Ovary (tissue), 7 donors: ENCODE measurements at regions not wholly inside any gene's neighbourhood (a gene's known extent, or its start where the extent isn't known, plus 50 kb on each side); places are given as distances from the start of the nearest gene placed in this dataset.

ENCODE experiments used
- DNase-seq, 5 donors: peaks; one replicate each; pipeline ENCODE4 v3.0.0-alpha.2; 2019 to 2020
- H3K27ac ChIP-seq, 2 donors: fragments of 200-600 bp; one replicate each; pipeline versions ENCODE4 v1.5.1 to v1.8.0; 2019 to 2022
- H3K27me3 ChIP-seq: fragments of 200-600 bp; one replicate; pipeline ENCODE4 v1.8.0; 2022
- H3K36me3 ChIP-seq: fragments of 200-600 bp; sonication (generic); one replicate; pipeline ENCODE4 v1.5.1; 2019
- H3K4me1 ChIP-seq: one replicate; pipeline ENCODE4 v1.8.1; 2013; ENCODE audit warnings: mild to moderate bottlenecking, moderate library complexity; ENCODE audit not compliant: insufficient read depth
- H3K4me3 ChIP-seq: fragments of 200-600 bp; sonication (generic); one replicate; pipeline ENCODE4 v1.5.1; 2017
- H3K9me3 ChIP-seq, 2 donors: fragments of 200-600 bp in 1 of 2; sonication (generic) in 1 of 2; one replicate each; pipeline versions ENCODE4 v1.5.1 to v1.8.1; 2013 to 2019; ENCODE audit warnings: mild to moderate bottlenecking in 1 of 2, moderate library complexity in 1 of 2
- EP300 ChIP-seq: sonication (generic); formaldehyde crosslinking; IDR thresholded peaks from one replicate; pipeline ENCODE4 v1.6.1; 2017; ENCODE audit warnings: antibody characterized with exemption
- POLR2A ChIP-seq: fragments of 450-650 bp; IDR thresholded peaks from one replicate; pipeline ENCODE4 v1.6.1; 2017; ENCODE audit warnings: antibody characterized with exemption, mild to moderate bottlenecking, moderate library complexity
- WGBS, 3 donors: extraction: QIAGEN DNeasy Blood & Tissue Kit in 1 of 3; methylation state at CpG; one replicate each; pipeline versions ENCODE4 v1.1.5 to v1.1.7; 2013 to 2017; 5-methylcytosine and 5-hydroxymethylcytosine counted together
- intact Hi-C, 4 donors: fragments of 100-400 bp; cut with DNase I; formaldehyde crosslinking; loops; one replicate each; pipeline versions ENCODE4 v1.11.0 to v1.15.1; 2022 to 2023
- TF ChIP-seq, protein P1 (sequence below), 3 donors: fragments of 450-650 bp in 2 of 3; fragments of 200-600 bp in 1 of 3; IDR thresholded peaks; one replicate each; pipeline versions ENCODE4 v1.5.1 to v1.8.0; 2016 to 2022; ENCODE audit warnings: antibody characterized with exemption in 3 of 3, mild to moderate bottlenecking in 1 of 3
- donor health status: DM: no; HTN: no; CAD: no; lungs with moderate emphysema.
- donor health status: DM: no; HTN: no; CAD: no.
- donor health status: Bipolar disorder and iron deficiency.
- donor health status: DM: no; HTN: no; CAD: no.
- donor health status: DM: yes; HTN: yes; CAD: no.

GRCh38 chr14:101253948-101254347 is 307.3 kb upstream of the DIO3 start:
- 92 to 96% (median 95%) methylated on average over 5 of the region's 5 CpGs for WGBS, 3 donors
- Histone ChIP-seq H3K27ac (no peak overlapping the region), H3K4me1 (peaks cover 1% of the 10 kb centered on the region), H3K4me3 (no peak overlapping the region), H3K9me3 (no peaks in the 10 kb centered on the region), H3K36me3 (no peaks in the 10 kb centered on the region), H3K27me3 (no peaks in the 10 kb centered on the region)
- intact Hi-C loops = no loop called here
- DNase-seq = no peak
- TF ChIP-seq, protein P1, sequence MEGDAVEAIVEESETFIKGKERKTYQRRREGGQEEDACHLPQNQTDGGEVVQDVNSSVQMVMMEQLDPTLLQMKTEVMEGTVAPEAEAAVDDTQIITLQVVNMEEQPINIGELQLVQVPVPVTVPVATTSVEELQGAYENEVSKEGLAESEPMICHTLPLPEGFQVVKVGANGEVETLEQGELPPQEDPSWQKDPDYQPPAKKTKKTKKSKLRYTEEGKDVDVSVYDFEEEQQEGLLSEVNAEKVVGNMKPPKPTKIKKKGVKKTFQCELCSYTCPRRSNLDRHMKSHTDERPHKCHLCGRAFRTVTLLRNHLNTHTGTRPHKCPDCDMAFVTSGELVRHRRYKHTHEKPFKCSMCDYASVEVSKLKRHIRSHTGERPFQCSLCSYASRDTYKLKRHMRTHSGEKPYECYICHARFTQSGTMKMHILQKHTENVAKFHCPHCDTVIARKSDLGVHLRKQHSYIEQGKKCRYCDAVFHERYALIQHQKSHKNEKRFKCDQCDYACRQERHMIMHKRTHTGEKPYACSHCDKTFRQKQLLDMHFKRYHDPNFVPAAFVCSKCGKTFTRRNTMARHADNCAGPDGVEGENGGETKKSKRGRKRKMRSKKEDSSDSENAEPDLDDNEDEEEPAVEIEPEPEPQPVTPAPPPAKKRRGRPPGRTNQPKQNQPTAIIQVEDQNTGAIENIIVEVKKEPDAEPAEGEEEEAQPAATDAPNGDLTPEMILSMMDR (IDR thresholded peaks at IDR 0.05) = no peak
- no peak for TF ChIP-seq EP300
- no peak for TF ChIP-seq POLR2A

GRCh38 chr14:101254805-101255764 is 306.2 kb upstream of the DIO3 start:
- intact Hi-C loops = no loop called here
- Histone ChIP-seq H3K4me1 (peaks cover 1% of the 10 kb centered on the region), H3K27ac (no peak overlapping the region), H3K9me3 (no peaks in the 10 kb centered on the region), H3K27me3 (no peaks in the 10 kb centered on the region), H3K4me3 (no peak overlapping the region), H3K36me3 (no peaks in the 10 kb centered on the region)
- TF ChIP-seq, protein P1 (IDR thresholded peaks at IDR 0.05) = no peak
- TF ChIP-seq POLR2A = no peak
- no peak for TF ChIP-seq EP300
- peak in 3 of 5 donors; percentile 40 to 74 (median 47) for DNase-seq
- WGBS, 3 donors = 56 to 63% (median 61%) methylated on average over 17 of the region's 17 CpGs

DNA sequence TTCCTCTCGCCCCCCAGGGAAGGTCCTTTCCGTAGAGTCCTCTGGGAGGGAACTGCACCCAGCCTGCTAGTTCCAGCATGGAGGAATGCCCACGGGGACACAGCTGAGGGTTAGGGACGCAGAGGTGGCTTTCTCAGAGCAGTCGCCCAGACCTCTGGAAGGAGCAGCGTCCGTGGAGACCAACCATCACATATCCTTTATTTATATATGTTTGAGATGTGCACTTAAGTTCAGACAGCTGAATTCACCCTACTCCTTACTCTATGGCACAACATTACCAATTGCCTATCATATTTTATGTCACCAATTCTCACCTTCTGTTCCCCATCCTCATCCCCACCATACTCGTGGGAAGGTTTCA is 305.6 kb upstream of the DIO3 start:
- Histone ChIP-seq H3K27me3 (no peaks in the 10 kb centered on the region), H3K9me3 (no peaks in the 10 kb centered on the region), H3K36me3 (no peaks in the 10 kb centered on the region), H3K4me1 (peaks cover 1% of the 10 kb centered on the region), H3K27ac (no peak overlapping the region), H3K4me3 (no peak overlapping the region)
- TF ChIP-seq, protein P1 (IDR thresholded peaks at IDR 0.05) = no peak
- TF ChIP-seq POLR2A (no peak), EP300 (no peak)
- WGBS, 3 donors = 73 to 81% (median 75%) methylated on average over 8 of the region's 8 CpGs
- no peak for DNase-seq
- intact Hi-C loops = no loop called here

DNA sequence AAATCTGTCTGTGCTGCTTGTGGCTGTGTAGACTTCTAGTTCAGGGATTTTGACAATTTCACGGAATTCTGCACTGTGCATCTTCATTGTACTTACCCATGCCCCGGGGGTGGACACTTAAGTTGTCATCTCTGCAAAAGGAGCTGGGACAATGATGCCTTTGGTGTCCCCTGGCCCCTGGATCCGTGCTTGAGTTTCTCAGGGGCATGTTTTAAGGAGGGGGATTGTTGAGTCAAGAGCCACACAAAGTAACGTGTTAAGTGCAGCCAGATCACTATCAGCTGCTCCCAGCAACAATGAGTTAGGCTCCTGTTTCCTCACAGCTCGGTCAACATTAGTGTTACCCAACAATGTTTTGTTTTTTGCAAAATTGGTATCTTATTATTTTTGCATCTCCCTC is 305.0 kb upstream of the DIO3 start:
- 66 to 72% (median 67%) methylated on average over 5 of the region's 5 CpGs for WGBS, 3 donors
- H3K27me3 ChIP-seq = no peaks in the 10 kb centered on the region
- DNase-seq = no peak
- TF ChIP-seq EP300 = no peak
- TF ChIP-seq, protein P1 (IDR thresholded peaks at IDR 0.05) = no peak
- TF ChIP-seq POLR2A = no peak
- no peak overlapping the region for H3K27ac ChIP-seq
- H3K4me3 ChIP-seq = no peak overlapping the region
- peaks cover 1% of the 10 kb centered on the region for H3K4me1 ChIP-seq
- no peaks in the 10 kb centered on the region for H3K36me3 ChIP-seq
- intact Hi-C loops = no loop called here
- H3K9me3 ChIP-seq = no peaks in the 10 kb centered on the region
